ENCODE measurements at regions not wholly inside any gene's neighbourhood (a gene's known extent, or its start where the extent isn't known, plus 50 kb on each side); places are given as distances from the start of the nearest gene placed in this dataset.

DNA sequence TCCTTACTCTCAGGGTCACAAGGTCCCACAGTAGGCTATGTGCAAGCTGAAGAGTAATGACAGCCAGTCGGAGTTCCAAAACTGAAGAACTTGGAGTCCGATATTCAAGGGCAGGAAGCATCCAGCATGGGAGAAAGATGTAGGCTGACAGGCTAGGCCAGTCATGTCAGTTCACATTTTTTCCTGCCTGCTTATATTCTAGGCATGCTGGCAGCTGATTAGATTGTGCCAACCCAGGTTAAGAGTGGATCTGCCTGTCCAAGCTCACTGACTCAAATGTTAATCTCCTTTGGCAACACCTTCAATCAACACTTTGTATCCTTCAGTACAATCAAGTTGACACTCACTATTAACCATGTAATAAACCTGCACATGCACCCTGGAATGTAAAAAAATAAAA lies 960.9 kb upstream of the HS3ST1 start:
- TF ChIP-seq EZH2phosphoT487 (IDR thresholded peaks at IDR 0.05; ENCODE audit: borderline replicate concordance, low read length) (no peak), EZH2 (IDR thresholded peaks at IDR 0.05; ENCODE audit: low read length, unreplicated experiment) (no peak)
- TF ChIP-seq, protein P1, sequence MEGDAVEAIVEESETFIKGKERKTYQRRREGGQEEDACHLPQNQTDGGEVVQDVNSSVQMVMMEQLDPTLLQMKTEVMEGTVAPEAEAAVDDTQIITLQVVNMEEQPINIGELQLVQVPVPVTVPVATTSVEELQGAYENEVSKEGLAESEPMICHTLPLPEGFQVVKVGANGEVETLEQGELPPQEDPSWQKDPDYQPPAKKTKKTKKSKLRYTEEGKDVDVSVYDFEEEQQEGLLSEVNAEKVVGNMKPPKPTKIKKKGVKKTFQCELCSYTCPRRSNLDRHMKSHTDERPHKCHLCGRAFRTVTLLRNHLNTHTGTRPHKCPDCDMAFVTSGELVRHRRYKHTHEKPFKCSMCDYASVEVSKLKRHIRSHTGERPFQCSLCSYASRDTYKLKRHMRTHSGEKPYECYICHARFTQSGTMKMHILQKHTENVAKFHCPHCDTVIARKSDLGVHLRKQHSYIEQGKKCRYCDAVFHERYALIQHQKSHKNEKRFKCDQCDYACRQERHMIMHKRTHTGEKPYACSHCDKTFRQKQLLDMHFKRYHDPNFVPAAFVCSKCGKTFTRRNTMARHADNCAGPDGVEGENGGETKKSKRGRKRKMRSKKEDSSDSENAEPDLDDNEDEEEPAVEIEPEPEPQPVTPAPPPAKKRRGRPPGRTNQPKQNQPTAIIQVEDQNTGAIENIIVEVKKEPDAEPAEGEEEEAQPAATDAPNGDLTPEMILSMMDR (conservative IDR thresholded peaks at IDR 0.05; ENCODE audit: low read depth, low read length): no peak
- Histone ChIP-seq H3K9me3 (ENCODE audit: low read length) (no peaks in the 10 kb centered on the region), H3K36me3 (ENCODE audit: low read depth, low read length) (no peaks in the 10 kb centered on the region), H3K9me2 (replicated peaks; ENCODE audit: low read length) (no peaks in the 10 kb centered on the region), H4K20me1 (ENCODE audit: low read length) (no peaks in the 10 kb centered on the region), H3K27me3 (ENCODE audit: low read length) (no peaks in the 10 kb centered on the region), H3K79me2 (ENCODE audit: low read length) (no peaks in the 10 kb centered on the region), H3K27ac (ENCODE audit: low read length) (no peak overlapping the region), H3K9ac (ENCODE audit: low read length) (no peak overlapping the region), H3F3A (ENCODE audit: low read length, unreplicated experiment) (no peaks in the 10 kb centered on the region), H3K4me2 (ENCODE audit: low read length) (no peak overlapping the region), H3K4me3 (ENCODE audit: low read length) (no peak overlapping the region), H3K4me1 (ENCODE audit: insufficient read depth, low read length) (no peaks in the 10 kb centered on the region), H2AFZ (ENCODE audit: low read length) (no peak overlapping the region)
- intact Hi-C loops (cut with micrococcal nuclease): no loop called here
- BruUV-seq (replicated peaks): no TSS peak
- ATAC-seq (no peak), DNase-seq (no peak)
- CTCF ChIA-PET: no interaction called here
- POLR2A ChIA-PET (ENCODE audit: unreplicated experiment): no interaction called here

DNA sequence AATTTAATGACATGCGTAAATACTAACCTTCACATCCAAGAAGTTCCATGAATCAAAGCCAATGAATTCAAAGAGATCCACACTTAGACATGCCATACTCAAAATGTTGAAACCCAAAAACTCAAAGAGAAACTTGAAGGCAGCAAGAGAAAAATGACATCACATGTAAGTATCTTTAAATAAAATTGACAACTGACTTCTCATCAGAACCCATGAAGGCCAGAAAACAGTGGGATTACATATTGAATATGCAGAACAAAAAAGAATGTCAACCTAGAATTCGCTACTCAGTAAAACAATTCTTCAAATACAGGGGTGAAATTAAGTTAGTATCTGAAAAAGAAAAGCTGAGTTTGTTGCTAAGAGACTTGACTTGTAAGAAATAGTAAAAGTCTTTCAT lies 953.9 kb upstream of the HS3ST1 start:
- ChIA-PET CTCF (no interaction called here), POLR2A (ENCODE audit: unreplicated experiment) (no interaction called here)
- intact Hi-C loops (cut with micrococcal nuclease): no loop called here
- DNase-seq: no peak
- no peaks in the 10 kb centered on the region for H3K4me1 ChIP-seq (ENCODE audit: insufficient read depth, low read length)
- ATAC-seq: no peak
- H3K27me3 ChIP-seq (ENCODE audit: low read length): no peaks in the 10 kb centered on the region
- H3K79me2 ChIP-seq (ENCODE audit: low read length): no peaks in the 10 kb centered on the region
- no peak overlapping the region for H3K9ac ChIP-seq (ENCODE audit: low read length)
- no peaks in the 10 kb centered on the region for H3K36me3 ChIP-seq (ENCODE audit: low read depth, low read length)
- TF ChIP-seq EZH2phosphoT487 (IDR thresholded peaks at IDR 0.05; ENCODE audit: borderline replicate concordance, low read length): no peak
- TF ChIP-seq EZH2 (IDR thresholded peaks at IDR 0.05; ENCODE audit: low read length, unreplicated experiment): no peak
- TF ChIP-seq, protein P1 (conservative IDR thresholded peaks at IDR 0.05; ENCODE audit: low read depth, low read length): no peak
- H3K4me2 ChIP-seq (ENCODE audit: low read length): no peak overlapping the region
- no TSS peak for BruUV-seq (replicated peaks)
- H3K9me3 ChIP-seq (ENCODE audit: low read length): no peaks in the 10 kb centered on the region
- H2AFZ ChIP-seq (ENCODE audit: low read length): no peak overlapping the region
- H3K4me3 ChIP-seq (ENCODE audit: low read length): no peak overlapping the region
- H3K27ac ChIP-seq (ENCODE audit: low read length): no peak overlapping the region
- H3F3A ChIP-seq (ENCODE audit: low read length, unreplicated experiment): no peaks in the 10 kb centered on the region
- H3K9me2 ChIP-seq (replicated peaks; ENCODE audit: low read length): no peaks in the 10 kb centered on the region
- H4K20me1 ChIP-seq (ENCODE audit: low read length): no peaks in the 10 kb centered on the region

DNA sequence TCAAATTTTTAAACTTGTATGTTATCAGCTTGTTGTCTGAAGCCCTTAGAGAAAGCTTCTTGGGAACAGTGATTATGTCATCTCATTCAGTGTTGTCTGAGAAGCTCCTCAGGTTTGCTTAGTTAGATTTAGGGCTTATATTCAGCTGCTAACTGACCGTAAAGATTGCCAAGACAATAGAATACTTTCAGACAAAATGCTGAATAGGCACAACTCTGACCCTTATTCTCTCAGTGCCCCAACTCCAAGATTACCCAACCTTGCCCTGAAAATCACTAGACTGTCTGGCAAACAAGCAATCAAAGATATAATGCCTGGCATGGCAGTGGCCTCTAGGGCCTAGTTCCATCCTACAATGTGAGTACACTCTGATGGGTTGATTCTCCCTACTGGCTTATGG lies 950.5 kb upstream of the HS3ST1 start:
- ATAC-seq: no peak
- H3F3A ChIP-seq (ENCODE audit: low read length, unreplicated experiment): no peaks in the 10 kb centered on the region
- ChIA-PET CTCF (no interaction called here), POLR2A (ENCODE audit: unreplicated experiment) (no interaction called here)
- no peaks in the 10 kb centered on the region for H3K79me2 ChIP-seq (ENCODE audit: low read length)
- H3K9me2 ChIP-seq (replicated peaks; ENCODE audit: low read length): no peaks in the 10 kb centered on the region
- BruUV-seq (replicated peaks): no TSS peak
- H3K9ac ChIP-seq (ENCODE audit: low read length): no peak overlapping the region
- no peaks in the 10 kb centered on the region for H3K9me3 ChIP-seq (ENCODE audit: low read length)
- no peaks in the 10 kb centered on the region for H4K20me1 ChIP-seq (ENCODE audit: low read length)
- DNase-seq: no peak
- H3K27me3 ChIP-seq (ENCODE audit: low read length): no peaks in the 10 kb centered on the region
- no peaks in the 10 kb centered on the region for H3K4me1 ChIP-seq (ENCODE audit: insufficient read depth, low read length)
- H3K4me3 ChIP-seq (ENCODE audit: low read length): no peak overlapping the region
- no peak overlapping the region for H2AFZ ChIP-seq (ENCODE audit: low read length)
- no peaks in the 10 kb centered on the region for H3K36me3 ChIP-seq (ENCODE audit: low read depth, low read length)
- H3K27ac ChIP-seq (ENCODE audit: low read length): no peak overlapping the region
- intact Hi-C loops (cut with micrococcal nuclease): no loop called here
- H3K4me2 ChIP-seq (ENCODE audit: low read length): no peak overlapping the region
- TF ChIP-seq, protein P1 (conservative IDR thresholded peaks at IDR 0.05; ENCODE audit: low read depth, low read length): no peak
- TF ChIP-seq EZH2 (IDR thresholded peaks at IDR 0.05; ENCODE audit: low read length, unreplicated experiment): no peak
- TF ChIP-seq EZH2phosphoT487 (IDR thresholded peaks at IDR 0.05; ENCODE audit: borderline replicate concordance, low read length): no peak

Measured in PC-3 (cell line).